Immature natural killer cell (primary cell): ENCODE measurements at regions not wholly inside any gene's neighbourhood (a gene's known extent, or its start where the extent isn't known, plus 50 kb on each side); places are given as distances from the start of the nearest gene placed in this dataset.

Experiments used
- DNase-seq, 3 donors: peaks; one replicate each; pipeline ENCODE4 v3.0.0; 2022; ENCODE audit warnings: mixed read lengths in 1 of 3
- H3K27ac Mint-ChIP-seq, 6 donors: one replicate each; pipeline ENCODE4 v1.8.0; 2020; ENCODE audit warnings: mixed read lengths in 6 of 6, mild to moderate bottlenecking in 5 of 6, inconsistent platforms in 4 of 6, moderate library complexity in 3 of 6
- H3K27me3 Mint-ChIP-seq, 3 donors: one replicate each; pipeline ENCODE4 v1.8.0; 2020 to 2021; ENCODE audit warnings: low read depth in 3 of 3, mild to moderate bottlenecking in 3 of 3, mixed read lengths in 3 of 3, moderate library complexity in 3 of 3, inconsistent platforms in 1 of 3
- H3K36me3 Mint-ChIP-seq, 3 donors: one replicate each; pipeline ENCODE4 v1.8.0; 2020; ENCODE audit warnings: mixed read lengths in 3 of 3, inconsistent platforms in 2 of 3, mild to moderate bottlenecking in 2 of 3
- H3K4me1 Mint-ChIP-seq, 2 donors: one replicate each; pipeline ENCODE4 v1.8.0; 2020; ENCODE audit warnings: inconsistent platforms in 2 of 2, mild to moderate bottlenecking in 2 of 2, mixed read lengths in 2 of 2, moderate library complexity in 1 of 2
- H3K4me3 Mint-ChIP-seq, 5 donors: one replicate each; pipeline ENCODE4 v1.8.0; 2020; ENCODE audit warnings: mild to moderate bottlenecking in 5 of 5, mixed read lengths in 5 of 5, inconsistent platforms in 3 of 5, moderate library complexity in 3 of 5
- H3K9me3 Mint-ChIP-seq, 6 donors: one replicate each; pipeline ENCODE4 v1.8.0; 2020; ENCODE audit warnings: mild to moderate bottlenecking in 6 of 6, mixed read lengths in 6 of 6, inconsistent platforms in 4 of 6, moderate library complexity in 3 of 6

GRCh38 chr12:78316136-78316535 is 485.4 kb downstream of the NAV3 start:
- Mint-ChIP-seq H3K36me3 (no peaks in the 10 kb centered on the region), H3K27ac (no peak overlapping the region), H3K4me1 (no peaks in the 10 kb centered on the region), H3K27me3 (peaks cover 0 to 2% (median 0%) of the 10 kb centered on the region in 3 donors), H3K9me3 (peaks cover 5 to 44% (median 11%) of the 10 kb centered on the region in 6 donors), H3K4me3 (no peak overlapping the region)
- DNase-seq = no peak

- Mint-ChIP-seq H3K27me3 (peaks cover 0 to 2% (median 0%) of the 10 kb centered on the region in 3 donors), H3K36me3 (no peaks in the 10 kb centered on the region), H3K9me3 (peaks cover 5 to 51% (median 12%) of the 10 kb centered on the region in 6 donors), H3K4me1 (no peaks in the 10 kb centered on the region), H3K4me3 (no peak overlapping the region), H3K27ac (no peak overlapping the region)
- no peak for DNase-seq
Observed at GRCh38 chr12:78316631-78317468, 486.2 kb downstream of the NAV3 start.

GRCh38 chr12:78321696-78322095 is 491.0 kb downstream of the NAV3 start:
- H3K36me3 Mint-ChIP-seq = no peaks in the 10 kb centered on the region
- no peaks in the 10 kb centered on the region for H3K4me1 Mint-ChIP-seq
- no peak overlapping the region for H3K4me3 Mint-ChIP-seq
- H3K27me3 Mint-ChIP-seq = no peaks in the 10 kb centered on the region
- H3K9me3 Mint-ChIP-seq = peaks cover 0 to 51% (median 10%) of the 10 kb centered on the region in 6 donors
- H3K27ac Mint-ChIP-seq = no peak overlapping the region
- no peak for DNase-seq

- Mint-ChIP-seq H3K9me3 (peaks cover 0 to 38% (median 13%) of the 10 kb centered on the region in 6 donors), H3K27me3 (no peaks in the 10 kb centered on the region), H3K27ac (no peak overlapping the region), H3K4me3 (no peak overlapping the region), H3K36me3 (no peaks in the 10 kb centered on the region), H3K4me1 (no peaks in the 10 kb centered on the region)
- no peak for DNase-seq
Observed at GRCh38 chr12:78323226-78323625, 492.5 kb downstream of the NAV3 start.

- no peak for DNase-seq
- no peak overlapping the region for H3K4me3 Mint-ChIP-seq
- H3K27ac Mint-ChIP-seq = no peak overlapping the region
Observed at GRCh38 chr12:78324234-78324633, 493.5 kb downstream of the NAV3 start.

GRCh38 chr12:78328524-78328923 is 497.8 kb downstream of the NAV3 start:
- Mint-ChIP-seq H3K36me3 (no peaks in the 10 kb centered on the region), H3K4me3 (no peak overlapping the region), H3K4me1 (no peaks in the 10 kb centered on the region), H3K27me3 (no peaks in the 10 kb centered on the region), H3K9me3 (peaks cover 0 to 28% (median 10%) of the 10 kb centered on the region in 6 donors), H3K27ac (no peak overlapping the region)
- no peak for DNase-seq

More at GRCh38 chr12:78324234-78324633, 493.5 kb downstream of the NAV3 start:
- H3K9me3 Mint-ChIP-seq = peaks cover 0 to 31% (median 11%) of the 10 kb centered on the region in 6 donors
- no peaks in the 10 kb centered on the region for H3K36me3 Mint-ChIP-seq
- H3K27me3 Mint-ChIP-seq = no peaks in the 10 kb centered on the region
- H3K4me1 Mint-ChIP-seq = no peaks in the 10 kb centered on the region

GRCh38 chr12:78330131-78330530 is 499.4 kb downstream of the NAV3 start:
- Mint-ChIP-seq H3K9me3 (peaks cover 0 to 28% (median 9%) of the 10 kb centered on the region in 6 donors), H3K4me1 (no peaks in the 10 kb centered on the region), H3K4me3 (no peak overlapping the region), H3K27ac (no peak overlapping the region), H3K36me3 (no peaks in the 10 kb centered on the region), H3K27me3 (no peaks in the 10 kb centered on the region)
- DNase-seq = no peak

- Mint-ChIP-seq H3K4me3 (no peak overlapping the region), H3K36me3 (no peaks in the 10 kb centered on the region), H3K9me3 (peaks cover 0 to 27% (median 10%) of the 10 kb centered on the region in 6 donors), H3K4me1 (no peaks in the 10 kb centered on the region), H3K27ac (no peak overlapping the region), H3K27me3 (no peaks in the 10 kb centered on the region)
- DNase-seq = no peak
Observed at GRCh38 chr12:78331181-78331580, 500.5 kb downstream of the NAV3 start.

GRCh38 chr12:78331753-78332152 is 501.1 kb downstream of the NAV3 start:
- DNase-seq = no peak
- no peaks in the 10 kb centered on the region for H3K4me1 Mint-ChIP-seq
- H3K36me3 Mint-ChIP-seq = no peaks in the 10 kb centered on the region
- H3K4me3 Mint-ChIP-seq = no peak overlapping the region
- no peaks in the 10 kb centered on the region for H3K27me3 Mint-ChIP-seq
- H3K9me3 Mint-ChIP-seq = peaks cover under 1 to 27% (median 12%) of the 10 kb centered on the region in 6 donors
- no peak overlapping the region for H3K27ac Mint-ChIP-seq

- H3K36me3 Mint-ChIP-seq = no peaks in the 10 kb centered on the region
- no peak for DNase-seq
- no peak overlapping the region for H3K27ac Mint-ChIP-seq
- no peaks in the 10 kb centered on the region for H3K27me3 Mint-ChIP-seq
- H3K4me1 Mint-ChIP-seq = no peaks in the 10 kb centered on the region
- H3K4me3 Mint-ChIP-seq = no peak overlapping the region
- H3K9me3 Mint-ChIP-seq = peaks cover 8 to 34% (median 18%) of the 10 kb centered on the region in 6 donors
Observed at GRCh38 chr12:78338054-78338785, 507.5 kb downstream of the NAV3 start.

- Mint-ChIP-seq H3K27me3 (no peaks in the 10 kb centered on the region), H3K9me3 (peaks cover 8 to 40% (median 20%) of the 10 kb centered on the region in 6 donors), H3K4me3 (no peak overlapping the region), H3K4me1 (no peaks in the 10 kb centered on the region), H3K36me3 (no peaks in the 10 kb centered on the region), H3K27ac (no peak overlapping the region)
- DNase-seq = no peak
Observed at GRCh38 chr12:78340406-78340805, 509.7 kb downstream of the NAV3 start.

GRCh38 chr12:78343657-78344056 is 513.0 kb downstream of the NAV3 start:
- DNase-seq = no peak
- H3K27me3 Mint-ChIP-seq = no peaks in the 10 kb centered on the region
- H3K4me3 Mint-ChIP-seq = no peak overlapping the region
- H3K4me1 Mint-ChIP-seq = no peaks in the 10 kb centered on the region
- H3K27ac Mint-ChIP-seq = no peak overlapping the region
- H3K36me3 Mint-ChIP-seq = no peaks in the 10 kb centered on the region
- peaks cover 4 to 57% (median 24%) of the 10 kb centered on the region in 6 donors for H3K9me3 Mint-ChIP-seq

GRCh38 chr12:78359520-78359919 is 505.1 kb upstream of the SYT1 start:
- H3K36me3 Mint-ChIP-seq = no peaks in the 10 kb centered on the region
- H3K27ac Mint-ChIP-seq = no peak overlapping the region
- H3K9me3 Mint-ChIP-seq = peaks cover 0 to 17% (median 5%) of the 10 kb centered on the region in 6 donors
- H3K4me3 Mint-ChIP-seq = no peak overlapping the region
- no peak for DNase-seq
- no peaks in the 10 kb centered on the region for H3K4me1 Mint-ChIP-seq
- no peaks in the 10 kb centered on the region for H3K27me3 Mint-ChIP-seq

GRCh38 chr12:78361683-78362082 is 502.9 kb upstream of the SYT1 start:
- no peak overlapping the region for H3K27ac Mint-ChIP-seq
- no peaks in the 10 kb centered on the region for H3K36me3 Mint-ChIP-seq
- peaks cover 0 to 15% (median 10%) of the 10 kb centered on the region in 6 donors for H3K9me3 Mint-ChIP-seq
- no peak for DNase-seq
- peaks cover 0 to 2% (median 0%) of the 10 kb centered on the region in 3 donors for H3K27me3 Mint-ChIP-seq
- H3K4me3 Mint-ChIP-seq = no peak overlapping the region
- H3K4me1 Mint-ChIP-seq = no peaks in the 10 kb centered on the region
